MCF 10A (cell line): ENCODE measurements at regions not wholly inside any gene's neighbourhood (a gene's known extent, or its start where the extent isn't known, plus 50 kb on each side); places are given as distances from the start of the nearest gene placed in this dataset.

ENCODE experiments used
- BruUV-seq: library from RNA; stranded (reverse); fragments of 400-500 nt; replicated peaks from 2 replicates; lab custom pipeline; 2021; lab: Mats Ljungman, UMichigan
- CTCF ChIA-PET: fragments of 300-600 bp; sonication (Branson Sonifier 250); formaldehyde crosslinking; extraction: SDS; loops from one replicate; lab custom pipeline; 2021; ENCODE audit warnings: antibody characterized with exemption, inconsistent platforms; lab: Yijun Ruan, JAX
- POLR2A ChIA-PET: fragments of 300-600, 350-650 bp; sonication (Branson Sonifier 250); formaldehyde crosslinking; extraction: SDS; loops from one replicate; lab custom pipeline; 2020; ENCODE audit warnings: antibody characterized with exemption, inconsistent platforms; lab: Yijun Ruan, JAX
- DNase-seq: peaks from one replicate; pipeline ENCODE4 v3.0.0-alpha.2; 2018; ENCODE audit not compliant: unreplicated experiment
- H3K27ac Mint-ChIP-seq: one replicate; pipeline ENCODE4 v1.8.0; 2022; ENCODE audit warnings: mild to moderate bottlenecking, low read depth, mixed read lengths; ENCODE audit not compliant: unreplicated experiment
- H3K27me3 Mint-ChIP-seq: one replicate; pipeline ENCODE4 v1.8.0; 2022; ENCODE audit warnings: mixed read lengths; ENCODE audit not compliant: insufficient read depth, unreplicated experiment
- H3K36me3 Mint-ChIP-seq: one replicate; pipeline ENCODE4 v1.8.0; 2022; ENCODE audit warnings: mild to moderate bottlenecking, moderate library complexity, mixed read lengths; ENCODE audit not compliant: insufficient read depth, unreplicated experiment
- H3K4me1 Mint-ChIP-seq: one replicate; pipeline ENCODE4 v1.8.0; 2022; ENCODE audit warnings: mixed read lengths; ENCODE audit not compliant: insufficient read depth, unreplicated experiment
- H3K4me3 Mint-ChIP-seq: one replicate; pipeline ENCODE4 v1.8.0; 2022; ENCODE audit warnings: mild to moderate bottlenecking, moderate library complexity, mixed read lengths; ENCODE audit not compliant: unreplicated experiment
- H3K9me3 Mint-ChIP-seq: one replicate; pipeline ENCODE4 v1.8.0; 2022; ENCODE audit warnings: mixed read lengths; ENCODE audit not compliant: unreplicated experiment
- intact Hi-C: fragments of 100-400 bp; cut with micrococcal nuclease; formaldehyde crosslinking; loops from 2 replicates; pipeline ENCODE4 v1.14.1; 2022
- TF ChIP-seq, protein P1 (sequence below): fragments of 200-600 bp; IDR thresholded peaks from one replicate; pipeline ENCODE4 v1.8.0; 2022; ENCODE audit warnings: antibody characterized with exemption, mild to moderate bottlenecking; ENCODE audit not compliant: unreplicated experiment

DNA sequence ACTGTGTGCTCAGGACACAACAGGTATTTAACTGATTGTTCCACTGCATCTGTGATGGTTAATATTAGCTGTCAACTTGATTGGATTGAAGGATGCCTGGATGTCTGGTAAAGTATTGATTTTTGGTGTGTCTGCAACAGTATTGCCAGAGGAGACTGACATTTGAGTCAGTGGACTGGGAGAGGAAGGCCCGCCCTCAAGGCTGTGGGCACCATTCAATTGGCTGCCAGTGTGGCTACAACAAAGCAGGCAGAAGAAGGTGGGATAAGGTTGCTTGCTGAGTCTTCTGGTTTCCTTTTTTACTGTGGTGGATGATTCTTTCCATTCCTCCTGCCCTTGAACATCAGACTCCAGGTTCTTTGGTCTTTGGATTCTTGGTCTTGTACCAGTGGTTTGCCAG, 137.1 kb upstream of the FAM13C start:
- intact Hi-C loops: no loop called here
- Mint-ChIP-seq H3K36me3 (no peaks in the 10 kb centered on the region), H3K9me3 (peaks cover 4% of the 10 kb centered on the region), H3K4me1 (no peaks in the 10 kb centered on the region), H3K27ac (no peak overlapping the region), H3K4me3 (no peak overlapping the region), H3K27me3 (peaks cover 8% of the 10 kb centered on the region)
- BruUV-seq: no TSS peak
- CTCF ChIA-PET: no interaction called here
- POLR2A ChIA-PET: no interaction called here
- no peak for DNase-seq
- TF ChIP-seq, protein P1, sequence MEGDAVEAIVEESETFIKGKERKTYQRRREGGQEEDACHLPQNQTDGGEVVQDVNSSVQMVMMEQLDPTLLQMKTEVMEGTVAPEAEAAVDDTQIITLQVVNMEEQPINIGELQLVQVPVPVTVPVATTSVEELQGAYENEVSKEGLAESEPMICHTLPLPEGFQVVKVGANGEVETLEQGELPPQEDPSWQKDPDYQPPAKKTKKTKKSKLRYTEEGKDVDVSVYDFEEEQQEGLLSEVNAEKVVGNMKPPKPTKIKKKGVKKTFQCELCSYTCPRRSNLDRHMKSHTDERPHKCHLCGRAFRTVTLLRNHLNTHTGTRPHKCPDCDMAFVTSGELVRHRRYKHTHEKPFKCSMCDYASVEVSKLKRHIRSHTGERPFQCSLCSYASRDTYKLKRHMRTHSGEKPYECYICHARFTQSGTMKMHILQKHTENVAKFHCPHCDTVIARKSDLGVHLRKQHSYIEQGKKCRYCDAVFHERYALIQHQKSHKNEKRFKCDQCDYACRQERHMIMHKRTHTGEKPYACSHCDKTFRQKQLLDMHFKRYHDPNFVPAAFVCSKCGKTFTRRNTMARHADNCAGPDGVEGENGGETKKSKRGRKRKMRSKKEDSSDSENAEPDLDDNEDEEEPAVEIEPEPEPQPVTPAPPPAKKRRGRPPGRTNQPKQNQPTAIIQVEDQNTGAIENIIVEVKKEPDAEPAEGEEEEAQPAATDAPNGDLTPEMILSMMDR: no peak

DNA sequence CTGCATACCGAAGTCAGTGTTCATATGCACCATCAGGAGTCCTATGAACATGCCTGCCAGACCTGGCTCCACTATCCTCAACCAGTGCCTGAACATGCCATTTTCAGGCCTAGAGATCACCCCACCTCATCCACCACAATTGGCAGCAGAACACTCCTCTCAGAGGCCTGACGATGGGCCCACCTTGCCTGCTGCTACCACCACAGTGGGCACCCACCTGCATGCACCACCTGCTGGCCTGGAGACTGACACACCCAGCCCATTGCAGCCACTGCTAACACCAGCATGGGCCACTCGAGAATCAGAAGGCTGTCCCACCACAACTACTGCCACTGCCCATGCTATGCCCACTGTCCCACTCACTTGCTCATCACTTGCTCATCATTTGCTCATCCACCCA, 130.7 kb upstream of the FAM13C start:
- peaks cover 28% of the 10 kb centered on the region for H3K27me3 Mint-ChIP-seq
- H3K36me3 Mint-ChIP-seq: no peaks in the 10 kb centered on the region
- BruUV-seq: no TSS peak
- H3K9me3 Mint-ChIP-seq: peaks cover 4% of the 10 kb centered on the region
- no peak overlapping the region for H3K27ac Mint-ChIP-seq
- no peaks in the 10 kb centered on the region for H3K4me1 Mint-ChIP-seq
- CTCF ChIA-PET: interaction anchor here (0.6 kb wide), 1 partner anchor 130 kb away, joined by 3 read pairs; no protein-coding TSS in a partner anchor
- POLR2A ChIA-PET: no interaction called here
- no peak for DNase-seq
- intact Hi-C loops: no loop called here
- TF ChIP-seq, protein P1: no peak
- H3K4me3 Mint-ChIP-seq: no peak overlapping the region

- Mint-ChIP-seq H3K4me1 (no peaks in the 10 kb centered on the region), H3K27me3 (peaks cover 35% of the 10 kb centered on the region), H3K9me3 (peaks cover 12% of the 10 kb centered on the region), H3K4me3 (no peak overlapping the region), H3K36me3 (no peaks in the 10 kb centered on the region), H3K27ac (no peak overlapping the region)
- TF ChIP-seq, protein P1: no peak
- ChIA-PET CTCF (no interaction called here), POLR2A (no interaction called here)
- intact Hi-C loops: no loop called here
- DNase-seq: no peak
- BruUV-seq: no TSS peak
Observed at GRCh38 chr10:59479426-59479825, 117.1 kb upstream of the FAM13C start.

DNA sequence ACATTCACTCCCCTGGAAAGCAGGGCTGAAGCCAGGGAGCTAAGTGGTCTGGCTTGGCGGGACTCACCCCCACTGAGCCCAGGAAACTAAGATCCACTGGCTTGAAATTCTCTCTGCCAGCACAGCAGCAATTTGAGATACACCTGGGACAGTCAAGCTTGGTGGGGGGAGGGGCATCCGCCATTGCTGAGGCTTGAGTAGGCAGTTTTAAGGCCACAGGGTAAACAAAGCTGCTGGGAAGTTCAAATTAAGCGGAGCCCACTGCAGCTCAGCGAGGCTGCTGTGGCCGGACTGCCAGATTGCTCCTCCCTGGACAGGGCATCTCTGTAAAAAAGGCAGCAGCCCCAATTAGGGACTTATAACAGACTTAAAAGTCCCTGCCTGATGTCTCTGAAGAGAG, 108.2 kb upstream of the FAM13C start:
- Mint-ChIP-seq H3K4me1 (no peaks in the 10 kb centered on the region), H3K27ac (no peak overlapping the region), H3K36me3 (no peaks in the 10 kb centered on the region), H3K27me3 (peaks cover 31% of the 10 kb centered on the region), H3K9me3 (peaks cover 21% of the 10 kb centered on the region), H3K4me3 (no peak overlapping the region)
- intact Hi-C loops: no loop called here
- no TSS peak for BruUV-seq
- TF ChIP-seq, protein P1: no peak
- POLR2A ChIA-PET: interaction anchor here (0.7 kb wide), 1 partner anchor 51 kb away, joined by 3 read pairs; no protein-coding TSS in a partner anchor
- no peak for DNase-seq
- CTCF ChIA-PET: no interaction called here
